ENCODE measurements at regions not wholly inside any gene's neighbourhood (a gene's known extent, or its start where the extent isn't known, plus 50 kb on each side); places are given as distances from the start of the nearest gene placed in this dataset.

GRCh38 chr6:121799574-121799973 lies 364.1 kb downstream of the GJA1 start:
- no peak for DNase-seq (ENCODE audit: low read depth, low spot score)

GRCh38 chr6:121800047-121800446 lies 364.6 kb downstream of the GJA1 start:
- DNase-seq (ENCODE audit: low read depth, low spot score) = no peak
- H3K27ac ChIP-seq = no peak overlapping the region

More at GRCh38 chr6:121799574-121799973, 364.1 kb downstream of the GJA1 start:
- H3K27ac ChIP-seq = no peak overlapping the region

DNA sequence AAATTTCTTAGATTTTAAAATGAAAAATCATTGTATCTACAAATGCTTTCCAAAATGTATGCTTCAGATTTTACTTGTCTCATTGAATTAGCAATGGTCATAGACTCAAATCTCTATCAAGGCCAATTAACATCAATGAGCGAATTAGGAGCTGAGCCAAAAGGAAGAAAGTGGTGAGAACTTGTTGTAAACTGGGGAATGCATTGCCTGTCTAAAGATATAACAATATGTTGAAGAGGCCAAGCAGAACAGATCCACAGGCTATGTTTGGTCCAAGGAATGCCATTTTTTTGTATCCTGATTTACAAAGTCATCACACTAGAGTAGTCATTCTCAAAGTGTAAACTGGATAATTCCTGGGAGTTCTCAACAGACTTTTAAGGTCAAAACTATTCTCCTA lies 370.7 kb downstream of the GJA1 start:
- DNase-seq (ENCODE audit: low read depth, low spot score) = no peak
- H3K27ac ChIP-seq = no peak overlapping the region

DNA sequence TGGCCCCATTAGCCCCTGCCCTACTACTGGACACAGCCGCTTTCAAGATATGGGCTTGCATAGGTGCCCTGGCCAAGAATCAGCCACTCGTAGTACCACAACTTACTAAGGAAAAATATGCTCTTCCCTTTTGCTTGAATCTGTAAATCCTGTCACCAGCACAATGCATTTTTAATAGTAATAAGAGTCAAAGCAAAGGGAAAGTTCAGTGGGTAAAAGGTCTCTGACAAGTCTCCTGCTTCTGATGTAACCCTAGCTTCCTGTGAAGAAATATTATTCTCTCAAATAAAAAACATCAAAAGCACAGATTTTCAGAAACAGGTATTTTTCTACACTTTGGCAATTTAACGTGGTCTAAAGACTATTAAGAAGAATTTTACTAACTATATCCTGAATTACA lies 373.8 kb downstream of the GJA1 start:
- no peak overlapping the region for H3K27ac ChIP-seq
- DNase-seq (ENCODE audit: low read depth, low spot score) = no peak

- no peak for DNase-seq (ENCODE audit: low read depth, low spot score)
- H3K27ac ChIP-seq = no peak overlapping the region
Observed at GRCh38 chr6:121810158-121811032, 374.9 kb downstream of the GJA1 start.

DNA sequence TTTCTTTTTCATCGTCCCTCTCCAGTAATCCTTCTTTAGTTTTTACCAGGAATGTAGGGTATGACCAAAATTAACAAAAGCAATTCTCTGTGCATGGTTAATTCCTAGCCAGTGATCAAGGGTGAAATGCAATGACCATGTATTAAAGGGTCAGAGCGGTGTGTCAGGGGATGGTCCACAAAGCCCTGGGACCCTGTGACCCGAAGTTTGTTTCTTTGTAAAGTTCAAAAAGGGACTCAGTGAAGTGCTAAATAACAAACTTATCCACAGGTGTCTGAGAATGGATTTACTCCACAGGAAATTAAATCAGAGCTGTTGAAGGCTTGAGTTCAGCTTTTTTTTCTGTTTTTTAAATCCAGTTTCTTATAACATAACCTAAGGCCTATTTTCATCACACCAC lies 375.7 kb downstream of the GJA1 start:
- H3K27ac ChIP-seq = no peak overlapping the region
- DNase-seq (ENCODE audit: low read depth, low spot score) = no peak

DNA sequence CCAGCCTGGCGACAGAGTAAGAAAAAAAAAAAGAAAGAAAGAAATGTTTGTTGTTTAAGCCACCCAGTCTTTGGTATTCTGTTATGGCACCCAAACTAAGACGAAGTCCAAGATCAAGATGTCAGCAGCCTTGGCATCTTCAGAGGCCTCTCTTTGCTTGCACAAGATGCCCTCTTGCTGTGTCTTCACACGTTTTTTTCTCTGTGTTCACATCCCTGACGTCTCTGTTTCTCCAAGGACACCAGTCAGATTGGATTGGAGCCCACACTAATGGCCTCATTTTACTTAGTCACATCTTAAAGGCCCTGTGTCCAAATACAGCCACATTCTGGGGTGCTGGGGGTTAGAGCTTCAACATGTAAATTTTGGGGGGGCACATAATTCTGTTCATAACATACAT lies 380.9 kb downstream of the GJA1 start:
- H3K27ac ChIP-seq = no peak overlapping the region

GRCh38 chr6:121816906-121817540 lies 381.6 kb downstream of the GJA1 start:
- DNase-seq (ENCODE audit: low read depth, low spot score) = no peak
- no peak overlapping the region for H3K27ac ChIP-seq

More for the DNA sequence above, 380.9 kb downstream of the GJA1 start:
- no peak for DNase-seq (ENCODE audit: low read depth, low spot score)

DNA sequence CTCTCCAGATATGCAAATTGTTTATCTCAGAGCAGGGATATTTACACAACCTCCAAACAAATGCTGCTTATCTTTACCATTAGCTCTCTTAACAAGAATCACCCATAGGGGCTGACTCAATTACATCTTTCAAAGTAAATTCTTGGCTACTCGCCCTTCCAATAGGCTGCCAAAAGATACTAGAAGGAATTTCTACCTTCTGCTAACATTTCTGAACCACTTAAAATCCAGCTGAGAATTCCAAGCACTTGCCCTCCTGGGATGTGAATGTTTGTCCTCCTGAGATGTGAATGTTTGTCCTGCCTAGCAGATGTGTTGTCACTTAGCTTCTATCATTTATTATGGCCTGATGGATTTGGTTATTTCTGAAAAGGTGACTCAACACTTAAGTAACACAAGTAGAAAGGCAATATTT lies 388.0 kb downstream of the GJA1 start:
- no peak overlapping the region for H3K27ac ChIP-seq
- DNase-seq (ENCODE audit: low read depth, low spot score) = no peak

- peak overlapping the region; percentile 13 for H3K27ac ChIP-seq
- DNase-seq (ENCODE audit: low read depth, low spot score) = peak; percentile 92
Observed at GRCh38 chr6:121826156-121826810, 390.8 kb downstream of the GJA1 start.

DNA sequence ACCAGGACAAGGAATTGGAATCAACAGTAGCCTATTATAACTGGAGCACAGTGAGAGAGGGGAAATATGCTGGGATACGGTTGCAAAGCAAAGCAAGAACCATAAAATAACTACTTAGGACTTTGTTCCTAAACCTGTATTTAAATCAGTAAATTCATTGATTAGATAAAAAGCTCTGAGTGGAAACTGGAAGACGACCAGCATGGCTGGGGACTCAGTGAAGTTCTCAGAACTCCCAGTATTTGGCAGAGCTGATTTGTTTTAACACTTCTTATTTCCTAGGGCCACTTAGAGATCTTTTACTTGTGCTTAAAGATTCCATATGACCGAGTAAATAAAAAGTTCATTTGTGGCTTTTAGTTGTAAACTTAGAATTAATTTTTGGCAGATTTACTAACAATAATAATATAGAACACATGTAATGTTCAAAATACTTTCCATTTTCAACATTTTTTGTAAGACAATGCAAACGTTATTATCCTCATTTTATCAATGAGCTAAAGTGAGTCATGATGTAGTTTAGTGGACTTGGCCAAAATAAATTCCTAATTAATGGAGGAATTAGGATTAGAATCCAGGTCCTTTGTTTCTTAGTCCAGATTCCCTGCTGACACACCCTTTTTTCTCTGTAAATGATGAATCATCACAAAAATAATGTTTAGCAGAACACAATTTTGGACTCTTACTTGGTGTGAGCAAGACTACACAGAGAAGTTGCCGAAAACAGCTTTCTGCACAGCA lies 392.9 kb downstream of the GJA1 start:
- H3K27ac ChIP-seq = no peak overlapping the region
- no peak for DNase-seq (ENCODE audit: low read depth, low spot score)

DNA sequence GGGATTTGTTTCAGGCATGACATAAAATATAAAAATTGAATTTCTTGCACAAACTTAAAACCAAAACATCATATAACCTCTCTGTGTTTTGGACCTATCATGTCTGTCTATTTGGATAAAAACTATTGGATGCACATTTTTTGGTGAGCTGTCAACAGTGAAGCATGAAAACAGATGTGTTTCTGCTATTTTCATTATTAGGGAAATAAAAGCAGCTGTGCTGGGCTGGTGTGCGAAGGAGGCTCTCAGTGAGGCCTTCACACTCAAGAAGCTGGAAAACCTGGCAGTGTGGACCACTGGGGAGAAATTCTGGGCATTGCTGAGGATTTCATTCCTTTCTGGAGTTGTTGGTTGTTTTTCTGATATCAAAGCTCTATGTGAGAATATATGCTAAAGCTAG lies 395.3 kb downstream of the GJA1 start:
- no peak for DNase-seq (ENCODE audit: low read depth, low spot score)
- no peak overlapping the region for H3K27ac ChIP-seq

GRCh38 chr6:121835662-121836061 lies 400.2 kb downstream of the GJA1 start:
- DNase-seq (ENCODE audit: low read depth, low spot score) = no peak

DNA sequence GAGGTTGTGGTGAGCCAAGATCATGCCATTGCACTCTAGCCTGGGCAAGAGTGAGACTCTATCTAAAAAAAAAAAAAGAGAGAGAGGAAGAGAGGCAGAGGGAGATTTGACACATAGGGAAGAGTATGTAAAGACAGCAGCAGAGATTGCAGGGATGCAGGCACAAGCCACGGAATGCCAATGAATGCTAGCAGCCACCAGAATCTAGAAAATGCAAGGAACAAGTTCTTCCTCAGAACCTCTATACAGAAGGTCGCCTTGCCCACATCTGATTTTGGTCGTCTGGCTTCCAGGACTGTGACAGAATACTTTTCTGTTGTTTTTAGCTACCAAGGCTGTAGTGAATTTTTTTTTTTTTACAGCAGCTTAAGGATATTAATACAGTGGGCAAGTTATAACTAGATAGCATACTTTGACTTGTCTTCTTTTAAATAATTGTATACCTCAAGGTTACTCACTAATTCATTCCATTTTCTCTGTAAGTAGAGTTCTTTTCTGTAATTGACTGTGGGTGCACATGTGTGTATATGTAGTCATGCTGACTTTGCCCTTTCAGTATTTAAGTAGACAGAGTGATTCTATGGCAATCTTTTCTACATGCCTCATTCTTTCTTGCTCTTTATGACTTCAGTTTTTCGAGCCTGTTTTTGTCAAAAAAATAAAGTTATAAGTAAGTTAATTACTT lies 402.2 kb downstream of the GJA1 start:
- H3K27ac ChIP-seq = peak overlapping the region; percentile 44

More at GRCh38 chr6:121835662-121836061, 400.2 kb downstream of the GJA1 start:
- H3K27ac ChIP-seq = no peak overlapping the region

GRCh38 chr6:121838842-121839241 lies 403.4 kb downstream of the GJA1 start:
- DNase-seq (ENCODE audit: low read depth, low spot score) = peak; percentile 94
- H3K27ac ChIP-seq = peak overlapping the region; percentile 44

More for the DNA sequence above, 402.2 kb downstream of the GJA1 start:
- DNase-seq (ENCODE audit: low read depth, low spot score) = peak; percentile 52

DNA sequence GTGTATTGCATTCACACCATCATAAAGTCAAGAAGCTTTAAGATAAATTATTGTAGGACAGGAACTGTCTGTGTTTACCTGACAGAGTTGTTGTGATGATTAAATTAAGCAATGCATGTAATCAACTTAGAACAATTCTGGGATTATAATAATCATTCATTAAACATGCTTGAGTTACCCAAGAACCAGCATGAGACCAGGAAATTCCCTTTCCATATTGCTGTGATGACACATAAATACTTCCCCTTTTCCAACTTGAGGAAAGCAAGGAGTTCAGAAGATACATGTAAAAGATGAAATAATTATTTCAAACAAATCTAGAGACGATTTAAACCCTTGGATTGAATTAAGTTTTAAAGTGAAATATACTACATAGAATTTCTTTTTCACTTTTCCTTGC lies 404.4 kb downstream of the GJA1 start:
- no peak overlapping the region for H3K27ac ChIP-seq
- no peak for DNase-seq (ENCODE audit: low read depth, low spot score)

GRCh38 chr6:121844898-121845297 lies 409.5 kb downstream of the GJA1 start:
- DNase-seq (ENCODE audit: low read depth, low spot score) = no peak
- no peak overlapping the region for H3K27ac ChIP-seq

GRCh38 chr6:121847806-121848522 lies 412.5 kb downstream of the GJA1 start:
- no peak overlapping the region for H3K27ac ChIP-seq
- DNase-seq (ENCODE audit: low read depth, low spot score) = no peak

Data from epithelial cell of prostate (primary cell).